NCI-H1417 treated with DMSO at 0.1 percent for 48 hours (cell line): ENCODE measurements at regions not wholly inside any gene's neighbourhood (a gene's known extent, or its start where the extent isn't known, plus 50 kb on each side); places are given as distances from the start of the nearest gene placed in this dataset.

Source experiments
- DNase-seq: peaks from one replicate; lab custom pipeline; 2025; lab: John Stamatoyannopoulos, UW

DNA sequence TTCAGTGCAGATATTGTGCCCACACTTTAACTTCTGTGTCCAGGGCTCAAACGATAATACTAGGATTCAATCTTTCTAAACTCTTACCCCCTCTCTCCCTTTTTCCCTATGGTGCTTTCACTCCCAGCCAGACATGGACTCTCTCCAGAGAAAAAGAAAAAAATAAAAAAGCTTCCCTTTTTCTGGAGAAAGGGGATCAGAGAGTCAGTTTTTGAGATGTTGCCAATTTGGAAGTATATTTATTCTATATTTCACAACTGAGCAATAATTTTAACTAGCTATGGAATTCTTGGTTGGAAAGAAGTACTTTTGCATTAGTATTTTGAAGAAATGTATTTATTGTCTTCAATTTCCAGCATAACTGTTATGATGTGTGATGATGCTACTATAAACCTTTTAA lies 72.2 kb upstream of the ZFP64 start:
- no peak for DNase-seq

DNA sequence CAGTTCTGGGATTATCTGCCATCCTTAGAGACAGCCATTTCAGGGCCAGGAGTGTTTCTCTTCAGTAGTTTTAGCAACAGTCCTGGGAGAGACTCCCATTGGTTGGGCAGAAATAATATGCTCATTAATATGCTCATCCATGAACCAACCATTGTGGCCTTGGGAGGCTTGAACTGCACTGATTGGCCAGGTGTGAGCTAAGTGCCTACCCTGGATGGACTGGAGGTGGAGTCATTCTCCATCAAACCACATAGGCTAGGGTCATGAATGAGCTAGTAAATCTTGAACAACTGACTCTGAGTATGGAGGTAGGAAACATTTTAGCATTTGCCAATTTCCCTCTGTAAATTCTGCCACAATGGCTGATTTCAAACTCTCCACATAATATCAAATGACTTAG lies 70.2 kb upstream of the ZFP64 start:
- DNase-seq: no peak

DNA sequence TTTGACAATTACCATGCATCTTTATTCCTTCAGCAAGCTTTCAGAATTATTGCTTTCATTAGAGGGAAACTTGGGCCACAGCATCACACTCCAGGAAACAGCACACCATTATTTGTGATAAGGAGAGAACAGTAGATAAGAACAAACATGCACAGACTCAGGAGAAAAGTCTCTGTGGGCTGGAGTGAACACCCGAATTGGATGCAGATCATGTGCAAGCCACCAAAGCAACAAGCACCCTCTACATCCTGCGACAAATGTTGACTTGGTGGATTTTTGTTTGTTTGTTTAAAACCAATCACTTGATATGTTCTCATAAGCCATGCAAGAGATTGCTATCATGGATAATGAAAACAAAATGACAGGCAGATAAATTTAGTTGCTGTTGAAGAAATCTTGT lies 67.7 kb upstream of the ZFP64 start:
- no peak for DNase-seq

DNA sequence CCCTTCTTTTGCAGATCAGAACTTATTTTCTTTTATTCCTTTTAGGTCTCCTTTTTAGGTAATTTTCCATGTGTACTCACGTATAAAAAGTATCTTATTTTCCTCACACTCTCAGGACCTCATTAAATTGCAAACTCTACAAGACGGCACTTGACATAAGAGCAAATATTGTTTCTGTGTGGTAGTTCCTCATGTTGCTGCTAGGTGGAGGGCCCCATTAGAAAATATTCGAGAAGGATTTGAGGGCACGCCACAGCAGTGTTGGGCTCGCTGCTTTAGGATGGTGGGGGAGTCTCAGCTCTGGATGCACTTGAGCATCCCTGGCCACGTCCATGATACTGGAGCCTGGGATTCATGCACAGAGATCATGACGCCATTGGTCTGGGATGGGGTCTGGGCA lies 64.9 kb upstream of the ZFP64 start:
- no peak for DNase-seq

DNA sequence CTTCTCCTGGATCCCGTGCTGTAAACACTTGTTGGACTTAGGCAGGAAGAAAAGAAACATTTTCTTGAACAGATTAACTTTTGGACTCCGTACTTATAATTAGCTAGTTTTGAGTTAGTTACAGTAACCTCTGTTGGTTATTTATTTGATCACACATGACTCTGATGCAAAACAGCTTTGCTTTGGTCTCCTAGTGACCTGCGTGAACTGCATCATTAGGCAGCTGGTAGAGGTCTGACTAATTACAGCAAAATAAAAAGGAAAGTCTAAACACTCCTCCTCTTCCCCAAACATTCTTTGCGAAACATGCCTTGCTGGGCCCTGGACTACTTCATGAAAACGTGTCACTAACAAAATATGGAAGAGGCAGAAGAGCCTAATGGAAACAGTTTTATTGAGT lies 61.1 kb upstream of the ZFP64 start:
- no peak for DNase-seq

DNA sequence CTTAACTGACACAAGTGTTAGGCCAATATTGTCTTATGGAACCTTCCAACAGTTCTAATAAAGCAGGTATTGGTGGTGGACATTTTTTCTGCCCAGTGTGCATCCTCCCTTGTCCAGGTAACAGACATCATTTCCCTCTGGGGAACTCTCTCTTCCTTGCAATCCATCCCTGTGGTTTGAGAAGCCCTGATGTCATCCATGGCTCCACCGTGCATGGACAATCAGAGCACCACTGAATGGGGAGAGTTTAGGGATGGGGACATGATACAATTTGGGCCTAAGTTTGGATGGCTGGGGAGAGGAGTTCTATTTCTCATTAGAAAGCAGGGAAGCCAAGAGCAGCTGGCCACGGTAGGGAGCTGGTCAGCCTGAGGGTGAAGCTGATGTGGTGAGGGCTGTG lies 60.2 kb upstream of the ZFP64 start:
- no peak for DNase-seq

DNA sequence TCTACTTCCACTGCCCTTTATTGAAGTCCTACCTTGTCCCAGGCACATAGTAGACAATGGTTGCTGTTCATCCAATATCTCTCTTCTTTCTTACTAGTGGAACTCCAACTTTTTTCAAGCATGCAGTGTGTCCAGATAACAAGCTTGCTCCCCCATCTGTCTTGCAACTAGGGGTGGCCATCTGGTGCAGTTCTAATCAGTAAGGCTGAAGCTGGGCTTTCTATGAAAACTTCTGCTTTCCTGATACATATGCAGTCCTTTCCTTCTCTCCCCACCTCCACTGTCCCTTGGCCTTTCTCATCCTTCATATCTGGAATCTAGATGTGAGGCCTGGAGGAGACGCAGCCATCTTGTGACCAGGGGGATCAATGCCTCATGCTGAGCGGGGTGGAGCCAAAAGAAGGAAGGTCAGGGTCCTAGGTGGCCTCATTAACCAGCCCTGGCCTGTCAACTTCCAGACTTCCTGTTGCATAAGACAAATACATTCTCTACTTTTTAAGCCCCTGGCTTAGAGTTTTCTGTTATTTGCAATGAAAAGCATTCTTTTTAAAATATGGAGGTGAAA lies 59.6 kb upstream of the ZFP64 start:
- DNase-seq: no peak

DNA sequence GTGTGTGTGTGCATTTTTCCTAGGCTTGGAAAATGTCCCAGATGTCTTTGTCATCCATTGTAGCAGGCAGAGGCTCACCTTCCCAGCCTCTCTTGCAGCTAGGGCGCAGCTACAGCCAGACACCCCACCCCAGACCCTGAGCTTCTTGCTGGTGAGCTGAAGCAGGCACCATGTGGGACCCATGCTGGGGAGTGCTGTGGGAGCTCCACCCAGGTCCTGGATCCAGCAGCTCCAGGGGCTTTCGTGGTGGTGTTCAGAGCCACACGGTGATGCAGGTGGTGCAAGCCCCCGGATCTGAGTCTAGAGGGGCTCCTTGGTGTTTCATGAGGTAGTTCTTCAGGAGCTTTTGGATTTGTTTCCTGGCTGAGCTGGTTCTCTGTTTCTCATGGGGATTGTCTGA lies 56.0 kb upstream of the ZFP64 start:
- DNase-seq: no peak

DNA sequence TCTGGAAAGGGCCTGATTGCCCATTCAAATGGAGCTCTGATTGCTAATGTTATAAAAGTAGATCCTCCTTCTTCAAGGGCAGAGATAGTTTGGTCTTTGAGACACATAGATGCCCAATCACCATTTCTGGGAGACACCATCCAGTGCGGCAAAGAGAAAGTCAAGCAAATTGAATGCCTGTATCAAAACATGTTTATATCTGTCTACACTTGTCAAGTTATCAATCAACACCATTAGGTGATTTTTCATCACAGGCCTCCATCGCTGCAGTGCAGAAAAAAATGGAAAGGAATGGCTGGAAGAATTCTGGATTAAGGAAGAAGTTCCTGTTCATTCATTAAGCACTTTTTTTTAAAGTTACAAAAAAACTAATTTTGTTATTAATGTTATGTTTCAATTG lies 54.8 kb upstream of the ZFP64 start:
- no peak for DNase-seq

DNA sequence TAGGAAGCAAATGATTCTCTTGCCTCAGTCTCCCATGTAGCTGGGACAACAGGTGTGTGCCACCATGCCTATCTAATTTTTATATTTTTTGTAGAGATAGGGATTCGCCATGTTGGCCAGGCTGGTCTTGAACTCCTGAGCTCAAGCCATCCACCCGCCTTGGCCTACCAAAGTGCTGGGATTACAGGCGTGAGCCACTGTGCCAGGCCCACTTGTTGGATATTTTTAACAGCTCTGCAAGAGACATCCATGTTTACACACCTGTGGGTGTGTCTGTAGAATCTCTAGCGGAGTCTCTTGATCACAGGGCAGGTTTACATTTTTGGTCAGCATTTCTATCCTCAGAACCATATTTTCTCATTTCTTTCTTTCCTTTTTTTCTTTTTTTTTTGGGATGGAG lies 53.1 kb upstream of the ZFP64 start:
- DNase-seq: no peak

DNA sequence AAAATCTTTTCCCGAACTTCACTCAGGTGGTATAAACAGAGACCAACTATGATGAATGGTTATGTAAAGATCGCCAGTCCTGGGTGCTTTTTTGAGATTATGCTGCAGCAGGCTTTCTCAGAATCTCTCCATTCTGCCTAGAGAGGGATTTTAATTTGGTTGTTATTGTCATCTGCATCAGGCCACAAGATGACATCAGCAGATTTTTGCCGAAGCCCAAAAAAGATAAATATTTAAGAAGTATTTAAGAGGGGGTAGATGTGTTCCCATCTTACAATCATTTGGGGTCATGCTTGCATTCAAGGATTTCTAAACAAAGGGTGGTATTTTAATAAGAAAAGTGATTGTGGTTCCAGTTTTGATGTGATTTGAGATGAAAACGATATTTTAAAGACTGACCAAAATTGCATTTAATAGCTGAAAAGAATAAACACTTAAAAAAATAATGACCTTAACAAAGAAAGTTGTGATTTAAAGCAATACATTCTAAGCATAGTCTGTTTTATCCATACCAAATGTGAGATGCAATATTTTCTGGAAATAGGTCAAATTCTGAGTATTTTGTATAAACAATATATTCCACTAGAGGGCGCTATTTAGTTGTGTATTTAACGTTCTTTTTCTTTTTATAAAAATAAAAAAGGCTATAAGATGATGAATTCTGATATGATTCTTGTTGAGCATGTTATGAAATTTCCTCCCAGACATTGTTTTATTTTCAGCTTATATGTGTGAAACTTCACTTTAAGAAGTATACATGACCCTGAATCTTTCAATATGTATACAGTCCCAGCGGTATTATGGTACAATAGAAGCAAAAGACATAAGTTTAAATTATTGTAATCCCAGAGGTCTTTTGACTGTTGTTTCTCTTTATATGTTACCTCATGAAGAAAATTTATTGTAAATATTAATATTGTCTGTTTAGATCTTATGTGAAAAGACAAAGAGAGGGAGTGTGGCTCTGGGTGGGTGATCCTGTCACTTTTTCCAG lies 51.0 kb upstream of the ZFP64 start:
- peak; percentile 9 for DNase-seq
